Activated CD8-positive, alpha-beta memory T cell treated with anti-CD3 and anti-CD28 coated beads, Interleukin-2, amount 10 ng/mL, durations not matched to agents 7 days and 5 days (primary cell): ENCODE measurements at regions not wholly inside any gene's neighbourhood (a gene's known extent, or its start where the extent isn't known, plus 50 kb on each side); places are given as distances from the start of the nearest gene placed in this dataset.

Source experiments
- ATAC-seq: fragments of 150-1000 bp; cut with Tn5 transposase; one replicate; pipeline ENCODE4 v1.10.0; 2021; ENCODE audit warnings: moderate library complexity
- CTCF ChIA-PET: fragments of 350-600 bp; sonication (Branson Sonifier 250); formaldehyde crosslinking; loops from one replicate; lab custom pipeline; 2021; ENCODE audit warnings: antibody characterized with exemption; lab: Charles Lee
- DNase-seq: peaks from one replicate; pipeline ENCODE4 v3.0.0-alpha.2; 2020
- H3K27ac Mint-ChIP-seq: one replicate; pipeline ENCODE4 v1.8.0; 2021; ENCODE audit warnings: mild to moderate bottlenecking, mixed read lengths
- H3K27me3 Mint-ChIP-seq: one replicate; pipeline ENCODE4 v1.8.0; 2021; ENCODE audit warnings: mixed read lengths
- H3K36me3 Mint-ChIP-seq: one replicate; pipeline ENCODE4 v1.8.0; 2021; ENCODE audit warnings: mild to moderate bottlenecking, mixed read lengths
- H3K4me1 Mint-ChIP-seq: one replicate; pipeline ENCODE4 v1.8.0; 2021; ENCODE audit warnings: mixed read lengths
- H3K4me3 Mint-ChIP-seq: one replicate; pipeline ENCODE4 v1.8.0; 2021; ENCODE audit warnings: mild to moderate bottlenecking, moderate library complexity, mixed read lengths
- H3K9me3 Mint-ChIP-seq: one replicate; pipeline ENCODE4 v1.8.0; 2022; ENCODE audit warnings: low read depth, mixed read lengths

DNA sequence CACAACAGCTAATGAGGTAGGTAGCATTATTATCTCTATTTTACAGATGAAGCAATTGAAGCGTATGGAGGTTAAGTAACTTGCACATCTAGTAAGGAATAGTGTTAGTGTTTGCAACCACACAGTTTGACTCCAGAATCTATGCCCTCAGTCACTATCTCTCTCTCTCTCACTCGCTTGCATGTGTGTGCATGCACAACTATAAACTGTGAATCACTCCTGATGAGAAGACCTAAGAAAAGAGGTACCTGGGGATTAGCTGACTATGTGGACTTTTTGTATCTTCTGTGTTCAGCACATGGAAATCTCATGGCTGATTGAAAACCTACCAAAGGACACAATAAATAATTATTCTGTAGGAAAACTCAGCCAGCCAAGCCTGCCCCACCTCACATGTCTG lies 295.5 kb downstream of the BRINP2 start:
- Mint-ChIP-seq H3K27me3 (no peaks in the 10 kb centered on the region), H3K36me3 (no peaks in the 10 kb centered on the region), H3K9me3 (no peaks in the 10 kb centered on the region), H3K4me3 (no peak overlapping the region), H3K4me1 (no peaks in the 10 kb centered on the region), H3K27ac (no peak overlapping the region)
- CTCF ChIA-PET, result no interaction called here
- no peak for DNase-seq
- no peak for ATAC-seq

DNA sequence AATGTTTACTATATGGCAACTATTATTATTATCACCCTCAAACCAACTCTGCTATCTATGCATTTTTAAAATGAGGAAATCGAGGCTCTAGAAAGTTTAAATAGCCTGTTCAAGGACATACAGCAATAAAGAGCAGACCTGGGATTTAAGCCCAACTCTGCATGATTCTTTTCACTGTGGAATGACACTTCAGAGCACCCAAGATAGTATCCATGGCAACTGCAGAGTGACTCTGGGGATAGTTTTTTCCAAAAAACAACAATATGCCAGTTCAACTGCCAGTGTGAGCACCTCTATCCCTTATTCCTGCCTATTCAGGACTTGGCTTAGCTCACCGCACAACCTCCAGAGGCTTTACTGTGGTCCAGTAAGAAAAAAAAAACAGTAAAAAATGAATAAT lies 293.9 kb downstream of the BRINP2 start:
- H3K27me3 Mint-ChIP-seq, result no peaks in the 10 kb centered on the region
- DNase-seq (no peak), ATAC-seq (no peak)
- CTCF ChIA-PET, result no interaction called here
- no peaks in the 10 kb centered on the region for H3K4me1 Mint-ChIP-seq
- no peak overlapping the region for H3K4me3 Mint-ChIP-seq
- no peak overlapping the region for H3K27ac Mint-ChIP-seq
- no peaks in the 10 kb centered on the region for H3K36me3 Mint-ChIP-seq
- H3K9me3 Mint-ChIP-seq, result no peaks in the 10 kb centered on the region

DNA sequence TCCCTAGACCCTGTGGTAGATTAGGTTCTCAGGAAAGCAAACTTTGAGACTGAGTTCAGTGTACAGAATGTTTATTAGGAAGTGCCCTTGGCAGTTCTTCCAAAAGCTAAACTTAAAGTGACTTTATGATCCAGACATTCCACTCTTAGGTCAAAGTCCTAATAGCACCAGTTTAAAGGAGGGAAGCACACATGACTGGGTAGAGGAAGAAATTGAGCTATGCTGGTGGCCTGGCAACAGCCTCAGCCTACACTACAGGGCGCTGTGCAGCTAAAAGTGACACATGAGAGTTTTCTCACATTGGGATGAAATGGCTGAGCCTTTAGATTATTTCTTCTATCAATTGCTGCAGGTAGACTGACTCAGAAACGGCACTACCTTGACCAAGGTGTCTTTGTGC lies 280.4 kb downstream of the BRINP2 start:
- Mint-ChIP-seq H3K4me3 (no peak overlapping the region), H3K9me3 (peaks cover 4% of the 10 kb centered on the region), H3K4me1 (no peaks in the 10 kb centered on the region), H3K27me3 (no peaks in the 10 kb centered on the region), H3K36me3 (no peaks in the 10 kb centered on the region), H3K27ac (no peak overlapping the region)
- CTCF ChIA-PET, result no interaction called here
- no peak for DNase-seq
- ATAC-seq, result no peak

DNA sequence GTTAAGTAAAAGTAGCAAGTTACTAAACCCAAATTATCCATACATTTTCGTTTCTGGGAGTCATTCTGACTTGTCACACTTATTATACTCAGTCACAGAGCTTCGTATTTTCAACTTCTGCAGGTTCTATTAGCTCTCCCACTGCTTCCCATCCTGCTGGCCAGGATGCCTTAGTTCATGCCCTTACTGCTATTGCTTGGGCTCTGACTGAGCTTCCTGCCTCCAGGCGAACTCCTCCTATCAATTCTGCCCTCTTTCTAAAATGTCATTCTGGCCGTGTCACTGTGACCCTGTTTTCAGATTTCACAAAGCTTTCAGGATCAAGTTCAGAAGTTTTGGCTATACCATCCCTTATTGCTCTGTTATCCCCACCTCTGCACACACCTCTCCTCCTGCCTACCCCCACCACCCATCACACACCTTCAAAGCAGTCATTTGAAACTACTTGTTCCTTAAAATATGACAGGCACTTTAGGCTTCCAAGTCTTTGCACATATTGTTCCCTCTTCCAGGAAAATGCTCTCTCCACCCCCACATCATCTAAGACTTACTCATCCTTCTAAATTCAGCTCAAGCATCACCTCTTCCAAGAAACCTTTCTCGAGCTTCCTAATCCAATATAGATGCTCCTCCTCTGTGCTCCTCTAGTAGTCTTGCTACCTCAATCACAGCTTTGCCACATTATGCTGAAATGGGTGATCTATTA lies 278.0 kb downstream of the BRINP2 start:
- no peak for ATAC-seq

DNA sequence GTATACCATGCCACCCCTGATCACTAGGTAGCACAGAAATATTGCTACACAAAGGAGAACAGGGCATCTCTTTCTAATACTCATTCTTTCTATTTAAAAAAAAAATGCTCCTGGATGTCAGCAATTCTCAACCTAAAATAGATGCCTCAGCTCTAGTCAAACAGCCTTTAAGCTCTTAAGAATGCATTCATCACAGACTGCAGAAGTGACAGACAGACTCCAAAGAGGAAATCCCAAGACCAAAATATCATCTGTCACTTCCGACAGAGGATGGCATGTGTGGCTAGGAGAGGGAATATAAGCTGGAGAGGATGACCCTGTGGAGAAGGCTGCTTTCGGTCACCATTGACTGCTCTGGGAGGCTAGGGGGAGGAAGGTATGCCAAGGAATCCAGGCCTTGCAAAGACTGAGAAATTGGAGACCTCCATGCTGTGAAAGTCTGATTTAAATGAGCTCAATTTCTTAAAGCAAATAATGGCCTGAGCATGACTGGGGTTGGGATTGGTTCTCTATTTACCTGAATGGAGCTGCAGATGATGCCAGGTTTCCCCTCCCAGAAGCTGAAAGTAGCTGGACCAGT lies 277.4 kb downstream of the BRINP2 start:
- Mint-ChIP-seq H3K4me1 (no peaks in the 10 kb centered on the region), H3K36me3 (no peaks in the 10 kb centered on the region), H3K9me3 (peaks cover 4% of the 10 kb centered on the region), H3K27ac (no peak overlapping the region), H3K4me3 (no peak overlapping the region), H3K27me3 (no peaks in the 10 kb centered on the region)
- ATAC-seq, result no peak
- DNase-seq, result no peak
- CTCF ChIA-PET, result no interaction called here

More for the DNA sequence above, 278.0 kb downstream of the BRINP2 start:
- peaks cover 4% of the 10 kb centered on the region for H3K9me3 Mint-ChIP-seq
- CTCF ChIA-PET, result no interaction called here
- no peaks in the 10 kb centered on the region for H3K36me3 Mint-ChIP-seq
- no peaks in the 10 kb centered on the region for H3K4me1 Mint-ChIP-seq
- no peak overlapping the region for H3K4me3 Mint-ChIP-seq
- no peak overlapping the region for H3K27ac Mint-ChIP-seq
- DNase-seq, result no peak
- no peaks in the 10 kb centered on the region for H3K27me3 Mint-ChIP-seq

DNA sequence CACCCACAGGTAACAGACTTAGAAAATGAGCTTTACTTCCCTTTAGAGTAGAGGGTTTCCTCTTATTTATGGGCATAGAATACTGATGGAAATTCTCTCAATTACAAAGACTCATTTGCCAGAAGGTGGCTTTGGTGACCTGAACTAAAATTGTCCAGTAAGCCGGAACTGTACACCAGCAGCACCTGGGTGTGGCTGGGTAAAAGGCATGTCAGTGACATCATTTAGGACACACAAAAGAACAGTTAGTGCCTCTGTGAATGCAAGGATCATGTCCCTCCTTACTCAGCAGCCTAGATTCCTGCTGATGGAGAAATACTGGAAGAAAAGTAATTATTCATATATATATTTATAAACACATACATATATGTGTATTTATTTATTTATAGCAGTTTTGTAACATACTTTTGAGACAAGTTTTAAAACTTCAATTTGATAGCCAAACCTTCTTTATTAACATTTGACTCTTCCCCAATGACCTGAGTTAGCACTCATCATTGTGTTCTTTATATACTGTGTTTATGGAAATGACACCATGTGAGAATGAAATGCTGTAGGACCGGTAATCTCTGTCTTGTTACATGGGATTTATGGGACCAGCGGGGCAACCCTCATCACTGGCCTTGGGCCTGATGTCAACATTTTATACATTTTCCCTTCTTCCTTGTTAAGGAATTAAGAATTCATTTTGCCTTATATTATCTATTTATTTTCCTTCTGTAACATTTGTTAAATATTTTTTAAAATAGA lies 274.4 kb downstream of the BRINP2 start:
- H3K9me3 Mint-ChIP-seq, result peaks cover 4% of the 10 kb centered on the region
- no peak overlapping the region for H3K4me3 Mint-ChIP-seq
- DNase-seq (no peak), ATAC-seq (no peak)
- no peaks in the 10 kb centered on the region for H3K4me1 Mint-ChIP-seq
- no peaks in the 10 kb centered on the region for H3K36me3 Mint-ChIP-seq
- H3K27ac Mint-ChIP-seq, result no peak overlapping the region
- CTCF ChIA-PET, result no interaction called here
- no peaks in the 10 kb centered on the region for H3K27me3 Mint-ChIP-seq

DNA sequence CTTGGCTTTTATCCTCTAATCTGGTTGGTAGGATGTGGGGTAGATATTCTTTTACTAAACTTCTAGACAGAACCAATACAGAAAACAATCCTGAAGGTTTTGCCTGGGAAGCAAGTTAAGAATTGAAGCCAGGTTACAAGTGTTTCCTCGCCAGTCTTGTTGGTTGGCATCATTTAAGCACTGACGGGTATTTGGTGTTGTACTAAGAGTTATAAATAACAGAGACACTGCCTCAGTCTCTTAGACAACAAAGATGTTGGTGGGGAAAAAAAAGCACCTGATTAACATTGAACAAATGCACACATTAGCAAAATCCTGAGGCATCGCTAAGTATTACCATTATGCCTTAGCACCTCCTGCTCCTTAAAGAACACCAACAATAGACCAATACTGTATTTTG lies 272.2 kb downstream of the BRINP2 start:
- DNase-seq (no peak), ATAC-seq (no peak)
- H3K27me3 Mint-ChIP-seq, result no peaks in the 10 kb centered on the region
- H3K36me3 Mint-ChIP-seq, result no peaks in the 10 kb centered on the region
- H3K4me1 Mint-ChIP-seq, result no peaks in the 10 kb centered on the region
- H3K27ac Mint-ChIP-seq, result no peak overlapping the region
- H3K4me3 Mint-ChIP-seq, result no peak overlapping the region
- H3K9me3 Mint-ChIP-seq, result no peaks in the 10 kb centered on the region
- CTCF ChIA-PET, result no interaction called here

DNA sequence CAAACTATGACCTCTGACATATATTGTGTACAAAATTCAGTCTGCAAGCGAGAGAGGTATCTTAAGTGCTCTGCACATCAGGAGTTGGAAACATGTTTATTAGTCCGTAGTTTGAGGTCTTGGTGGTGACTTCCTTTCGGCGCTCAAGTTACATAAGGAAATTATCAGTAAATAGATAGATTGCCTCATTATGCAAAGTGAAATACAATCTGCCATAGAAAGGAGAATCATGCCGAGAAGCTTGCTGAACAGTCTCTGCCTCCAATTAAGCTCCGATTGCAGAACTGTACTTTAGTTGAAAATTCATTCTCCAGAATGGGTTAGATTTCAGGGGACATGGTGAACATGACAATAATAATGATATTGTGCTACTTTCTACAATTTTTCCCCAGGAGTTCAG lies 271.8 kb downstream of the BRINP2 start:
- Mint-ChIP-seq H3K9me3 (no peaks in the 10 kb centered on the region), H3K4me1 (no peaks in the 10 kb centered on the region), H3K27me3 (no peaks in the 10 kb centered on the region), H3K27ac (no peak overlapping the region), H3K4me3 (no peak overlapping the region), H3K36me3 (no peaks in the 10 kb centered on the region)
- DNase-seq (no peak), ATAC-seq (no peak)
- CTCF ChIA-PET, result no interaction called here

DNA sequence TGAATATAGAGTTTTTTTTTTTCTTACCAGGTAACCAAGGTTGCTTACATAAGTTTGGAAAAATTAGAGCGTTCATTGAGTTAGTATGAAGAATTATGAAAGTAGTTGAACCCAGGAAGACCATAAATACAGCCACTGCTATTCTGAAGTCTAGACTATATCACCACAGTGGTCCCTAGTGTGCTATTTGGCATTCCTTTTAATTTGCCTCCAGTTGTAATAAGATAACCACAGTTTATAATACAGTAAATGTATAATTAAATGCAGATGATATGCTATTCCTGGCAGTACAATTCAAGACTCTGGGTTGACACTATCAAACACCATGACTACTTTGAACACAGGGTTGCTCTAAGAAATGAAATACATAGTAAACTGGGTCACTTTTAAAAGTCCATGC lies 270.5 kb downstream of the BRINP2 start:
- Mint-ChIP-seq H3K27ac (no peak overlapping the region), H3K27me3 (no peaks in the 10 kb centered on the region), H3K9me3 (no peaks in the 10 kb centered on the region), H3K4me3 (no peak overlapping the region), H3K4me1 (no peaks in the 10 kb centered on the region), H3K36me3 (no peaks in the 10 kb centered on the region)
- ATAC-seq (no peak), DNase-seq (no peak)
- CTCF ChIA-PET, result no interaction called here

DNA sequence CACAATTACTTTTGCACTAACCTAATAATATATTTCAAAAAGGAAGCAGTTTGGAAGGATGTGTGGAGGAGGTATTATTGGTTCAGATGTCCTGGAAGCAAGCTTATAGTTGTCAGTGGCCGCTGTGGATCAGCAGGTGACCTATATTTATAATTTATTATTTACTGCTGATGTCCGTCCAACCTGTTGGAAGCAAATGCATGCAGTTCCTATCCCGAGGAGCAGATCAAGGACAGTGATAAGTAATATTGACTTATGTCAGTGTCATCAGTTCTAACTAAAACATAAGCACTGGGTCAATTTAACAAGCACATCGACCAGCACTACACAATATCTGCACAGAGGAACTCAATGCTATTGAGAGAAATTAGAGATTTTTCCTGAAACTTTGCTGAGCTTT lies 270.1 kb downstream of the BRINP2 start:
- Mint-ChIP-seq H3K4me1 (no peaks in the 10 kb centered on the region), H3K36me3 (no peaks in the 10 kb centered on the region), H3K4me3 (no peak overlapping the region), H3K27me3 (no peaks in the 10 kb centered on the region), H3K9me3 (no peaks in the 10 kb centered on the region), H3K27ac (no peak overlapping the region)
- ATAC-seq (no peak), DNase-seq (no peak)
- CTCF ChIA-PET, result no interaction called here

DNA sequence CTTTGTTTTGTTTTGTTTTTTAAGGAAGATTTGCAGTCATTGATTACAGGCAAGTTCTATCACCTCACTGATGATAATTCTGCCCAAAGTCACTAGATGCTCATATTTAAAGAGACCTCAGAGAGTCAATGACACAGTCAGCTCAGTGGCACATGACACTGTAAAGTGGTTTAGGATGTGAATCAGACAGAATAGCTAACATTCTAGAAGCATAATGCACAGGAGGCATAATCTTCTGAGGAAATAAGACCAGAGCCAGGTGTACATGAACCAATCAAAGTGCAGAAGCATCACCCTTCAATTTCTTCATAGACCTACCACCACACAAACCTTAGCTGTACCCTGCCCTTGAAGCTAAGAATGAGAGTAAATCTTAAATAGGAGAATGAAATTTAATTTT lies 268.5 kb downstream of the BRINP2 start:
- H3K27me3 Mint-ChIP-seq, result no peaks in the 10 kb centered on the region
- CTCF ChIA-PET, result no interaction called here
- H3K27ac Mint-ChIP-seq, result no peak overlapping the region
- H3K36me3 Mint-ChIP-seq, result no peaks in the 10 kb centered on the region
- no peak overlapping the region for H3K4me3 Mint-ChIP-seq
- ATAC-seq (no peak), DNase-seq (no peak)
- no peaks in the 10 kb centered on the region for H3K4me1 Mint-ChIP-seq
- H3K9me3 Mint-ChIP-seq, result no peaks in the 10 kb centered on the region

DNA sequence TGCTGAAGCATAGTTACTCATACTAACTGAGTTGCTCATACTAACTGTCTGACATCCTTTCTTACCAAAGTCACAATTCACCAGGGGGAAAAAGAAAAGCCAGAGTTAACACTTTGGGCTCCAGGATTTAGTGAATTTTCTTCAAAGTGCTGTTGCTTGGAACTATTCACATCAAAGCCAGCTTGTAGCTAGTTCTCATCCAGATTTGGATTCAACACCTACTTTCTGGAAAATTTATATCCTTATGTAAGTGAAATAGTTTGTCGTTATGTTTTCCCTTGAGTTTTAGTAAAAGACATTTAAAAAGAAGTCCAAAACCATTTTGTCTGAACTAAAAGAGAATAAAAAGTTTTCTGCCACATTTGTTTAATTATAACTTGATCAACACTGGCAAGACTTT lies 264.6 kb downstream of the BRINP2 start:
- no peak overlapping the region for H3K4me3 Mint-ChIP-seq

DNA sequence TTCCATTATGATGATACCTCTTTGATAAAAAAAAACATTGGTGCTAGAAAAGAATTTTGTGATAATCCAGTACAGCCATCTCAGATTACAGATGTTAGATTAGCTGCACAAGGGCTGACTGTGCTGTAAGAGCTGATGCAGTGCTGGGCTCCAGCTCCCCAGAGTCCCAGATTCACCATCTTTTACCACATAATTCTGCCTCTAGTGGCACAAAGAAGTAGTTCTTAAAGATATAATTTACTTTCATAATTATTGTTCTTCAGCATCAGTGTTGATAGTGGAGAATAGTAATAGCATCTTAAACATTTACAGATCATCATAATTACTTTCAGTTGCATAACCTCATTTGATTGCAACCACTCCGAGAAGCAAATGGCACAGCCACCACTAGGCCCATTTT lies 262.1 kb downstream of the BRINP2 start:
- no peaks in the 10 kb centered on the region for H3K9me3 Mint-ChIP-seq
- CTCF ChIA-PET, result no interaction called here
- no peaks in the 10 kb centered on the region for H3K4me1 Mint-ChIP-seq
- no peak overlapping the region for H3K27ac Mint-ChIP-seq
- ATAC-seq (no peak), DNase-seq (no peak)
- no peaks in the 10 kb centered on the region for H3K27me3 Mint-ChIP-seq
- H3K4me3 Mint-ChIP-seq, result no peak overlapping the region
- H3K36me3 Mint-ChIP-seq, result no peaks in the 10 kb centered on the region

More for the DNA sequence above, 264.6 kb downstream of the BRINP2 start:
- Mint-ChIP-seq H3K27ac (no peak overlapping the region), H3K9me3 (no peaks in the 10 kb centered on the region), H3K36me3 (no peaks in the 10 kb centered on the region), H3K27me3 (no peaks in the 10 kb centered on the region), H3K4me1 (no peaks in the 10 kb centered on the region)
- CTCF ChIA-PET, result no interaction called here
- DNase-seq, result no peak
- no peak for ATAC-seq

DNA sequence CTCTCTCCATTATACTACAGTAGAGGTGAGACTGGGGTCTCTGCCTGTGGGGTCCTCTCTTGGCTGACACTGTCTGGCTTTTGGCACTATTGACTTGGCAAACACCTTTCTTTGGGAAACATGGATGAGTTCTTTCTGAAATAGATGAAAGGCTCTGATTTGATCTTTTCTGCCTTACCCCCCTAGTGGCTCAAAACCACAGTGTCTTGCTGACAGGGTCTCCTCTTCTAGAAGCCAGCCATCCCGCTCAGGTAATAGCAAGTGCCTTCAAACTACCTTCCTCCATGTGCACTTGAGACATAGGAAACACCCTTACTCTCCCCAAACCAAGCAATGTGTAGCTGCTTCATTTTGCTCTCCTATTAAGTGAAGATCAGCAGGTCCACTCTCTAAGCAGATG lies 260.4 kb downstream of the BRINP2 start:
- Mint-ChIP-seq H3K27ac (no peak overlapping the region), H3K4me3 (no peak overlapping the region), H3K36me3 (no peaks in the 10 kb centered on the region), H3K27me3 (no peaks in the 10 kb centered on the region), H3K4me1 (no peaks in the 10 kb centered on the region), H3K9me3 (no peaks in the 10 kb centered on the region)
- CTCF ChIA-PET, result no interaction called here
- DNase-seq (no peak), ATAC-seq (no peak)
